SJSA1 (cell line): ENCODE measurements at regions not wholly inside any gene's neighbourhood (a gene's known extent, or its start where the extent isn't known, plus 50 kb on each side); places are given as distances from the start of the nearest gene placed in this dataset.

Experiments used
- DNase-seq, 2 experiments: peaks; one replicate each; pipeline ENCODE4 v3.0.0-alpha.2; 2015 to 2020; ENCODE audit warnings: low spot score in 2 of 2, low read depth in 1 of 2
- H3K27ac ChIP-seq: fragments of 250-450 bp; sonication (Bioruptor Pico); 2 replicates; pipeline ENCODE4 v1.5.1; 2020; ENCODE audit warnings: mild to moderate bottlenecking, moderate library complexity
- H3K27me3 ChIP-seq: fragments of 250-450 bp; sonication (Bioruptor Pico); replicated peaks from 2 replicates; pipeline ENCODE4 v1.5.1; 2020; ENCODE audit warnings: mild to moderate bottlenecking, moderate library complexity
- H3K36me3 ChIP-seq: fragments of 250-450 bp; sonication (Bioruptor Pico); 2 replicates; pipeline ENCODE4 v1.5.1; 2020; ENCODE audit warnings: mild to moderate bottlenecking
- H3K4me1 ChIP-seq: fragments of 250-450 bp; sonication (Bioruptor Pico); replicated peaks from 2 replicates; pipeline ENCODE4 v1.6.1; 2021; ENCODE audit warnings: mild to moderate bottlenecking
- H3K4me3 ChIP-seq: fragments of 250-450 bp; sonication (Bioruptor Pico); 2 replicates; pipeline ENCODE4 v1.5.1; 2020; ENCODE audit warnings: mild to moderate bottlenecking
- H3K9me3 ChIP-seq: fragments of 250-450 bp; sonication (Bioruptor Pico); replicated peaks from 2 replicates; pipeline ENCODE4 v1.5.1; 2020; ENCODE audit warnings: mild to moderate bottlenecking

DNA sequence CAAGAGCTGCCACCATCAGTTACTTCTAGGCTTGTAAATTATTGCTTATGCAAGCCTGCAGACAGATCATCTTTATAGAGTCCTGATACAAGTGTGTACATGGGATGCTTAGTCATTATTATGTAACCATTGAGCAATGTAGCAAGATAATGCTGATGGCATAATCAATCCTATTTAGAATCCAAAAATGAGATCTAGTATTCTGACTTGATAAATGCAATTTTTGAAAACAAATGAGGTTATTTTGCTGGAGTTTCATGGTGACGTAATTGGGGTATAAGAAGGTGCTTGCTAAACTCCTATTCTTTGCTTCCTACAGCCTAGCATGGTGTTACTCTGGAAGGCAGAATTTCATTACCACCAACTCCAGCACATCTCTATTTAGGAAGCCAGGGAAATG, 801.7 kb upstream of the PRMT6 start:
- Histone ChIP-seq H3K4me3 (no peak overlapping the region), H3K36me3 (no peaks in the 10 kb centered on the region), H3K9me3 (no peaks in the 10 kb centered on the region), H3K27me3 (no peaks in the 10 kb centered on the region), H3K27ac (no peak overlapping the region), H3K4me1 (no peaks in the 10 kb centered on the region)
- DNase-seq, result no peak

DNA sequence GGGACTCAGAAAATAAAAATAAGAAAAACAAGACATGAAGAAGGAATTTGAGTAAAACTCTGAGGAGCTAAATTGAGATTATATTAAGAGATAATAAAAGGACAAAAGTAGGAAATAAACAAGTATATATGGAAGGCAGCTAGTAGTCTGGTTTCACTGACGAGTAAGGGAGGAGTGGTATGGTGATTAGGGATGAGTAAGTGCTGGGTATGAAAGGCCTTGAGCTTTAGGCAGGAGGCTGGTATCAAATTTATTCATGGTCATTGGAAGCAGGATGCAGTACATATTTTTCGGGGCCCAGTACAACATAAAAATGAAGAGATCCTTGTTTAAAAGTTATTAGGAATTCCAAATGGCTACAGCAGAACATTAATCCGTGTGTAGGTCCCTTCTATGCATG, 789.7 kb upstream of the PRMT6 start:
- H3K4me3 ChIP-seq, result no peak overlapping the region
- no peaks in the 10 kb centered on the region for H3K27me3 ChIP-seq
- DNase-seq, result no peak
- no peaks in the 10 kb centered on the region for H3K36me3 ChIP-seq
- 0 out of 2 replicates have a peak, but pooled peaks cover 3% of the 10 kb centered on the region for H3K9me3 ChIP-seq
- H3K27ac ChIP-seq, result no peak overlapping the region
- no peaks in the 10 kb centered on the region for H3K4me1 ChIP-seq

DNA sequence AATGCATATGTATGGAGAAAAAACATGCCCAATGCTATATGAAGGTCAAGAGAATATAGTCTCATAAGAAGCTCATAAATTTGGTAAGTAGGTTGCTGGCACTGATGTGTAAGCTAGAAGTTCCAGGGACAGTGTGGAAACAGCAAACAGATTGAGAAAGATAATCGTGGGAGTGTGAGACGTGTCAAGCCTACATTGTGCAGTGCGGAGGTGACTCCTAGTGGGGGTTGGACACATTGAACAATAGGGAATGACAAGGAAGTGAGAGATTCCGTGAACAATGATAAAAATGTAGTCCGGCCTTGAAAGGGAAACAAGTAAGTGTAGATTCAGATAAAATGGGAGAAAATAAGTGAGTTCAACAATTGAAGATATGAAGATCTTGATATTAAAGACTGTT, 788.4 kb upstream of the PRMT6 start:
- DNase-seq, result no peak
- no peaks in the 10 kb centered on the region for H3K4me1 ChIP-seq

DNA sequence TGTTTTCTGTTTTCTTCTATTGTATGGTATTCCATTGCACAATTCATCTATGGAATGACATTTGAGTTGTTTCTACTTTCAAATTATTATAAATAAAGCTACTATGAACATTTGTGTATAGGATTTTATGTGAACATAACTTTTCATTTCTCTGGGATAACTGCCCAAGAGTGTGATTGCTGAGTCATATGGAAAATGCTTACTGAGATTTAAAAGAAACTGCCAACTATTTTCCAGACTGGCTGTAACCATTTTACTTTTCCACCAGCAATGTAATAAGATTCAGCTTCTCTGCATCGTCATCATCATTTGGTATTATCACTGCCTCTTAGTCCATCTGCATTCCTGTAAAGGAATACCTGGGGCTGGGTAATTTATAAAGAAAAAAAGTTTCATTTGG, 779.6 kb upstream of the PRMT6 start:
- no peak overlapping the region for H3K27ac ChIP-seq
- H3K36me3 ChIP-seq, result no peaks in the 10 kb centered on the region
- H3K4me1 ChIP-seq, result no peaks in the 10 kb centered on the region
- no peak overlapping the region for H3K4me3 ChIP-seq
- H3K9me3 ChIP-seq, result no peaks in the 10 kb centered on the region
- H3K27me3 ChIP-seq, result no peaks in the 10 kb centered on the region
- DNase-seq, result no peak

More for the DNA sequence above, 788.4 kb upstream of the PRMT6 start:
- Histone ChIP-seq H3K36me3 (no peaks in the 10 kb centered on the region), H3K9me3 (0 out of 2 replicates have a peak, but pooled peaks cover 3% of the 10 kb centered on the region), H3K27me3 (no peaks in the 10 kb centered on the region), H3K4me3 (no peak overlapping the region), H3K27ac (no peak overlapping the region)

DNA sequence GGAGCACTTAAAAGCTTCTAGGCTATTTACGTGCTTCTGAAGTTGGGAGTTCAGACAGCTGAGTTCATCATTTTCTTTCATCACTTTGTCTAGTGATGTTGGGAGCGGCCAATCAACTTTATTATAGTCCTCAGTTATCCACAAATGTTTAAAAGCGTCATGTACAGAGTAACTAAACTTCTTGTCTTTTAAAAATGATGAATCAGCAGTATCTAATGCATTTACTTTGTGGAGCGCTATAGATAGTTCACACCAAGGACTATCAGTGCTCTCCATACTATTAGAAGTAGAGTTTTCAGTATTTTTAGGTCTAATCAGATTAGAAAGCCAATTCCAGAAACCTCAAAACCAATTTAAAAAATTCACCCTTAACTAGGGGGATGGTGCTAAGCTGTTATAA, 778.7 kb upstream of the PRMT6 start:
- Histone ChIP-seq H3K9me3 (no peaks in the 10 kb centered on the region), H3K27ac (no peak overlapping the region), H3K4me1 (no peaks in the 10 kb centered on the region), H3K27me3 (no peaks in the 10 kb centered on the region), H3K4me3 (no peak overlapping the region), H3K36me3 (no peaks in the 10 kb centered on the region)
- no peak for DNase-seq

DNA sequence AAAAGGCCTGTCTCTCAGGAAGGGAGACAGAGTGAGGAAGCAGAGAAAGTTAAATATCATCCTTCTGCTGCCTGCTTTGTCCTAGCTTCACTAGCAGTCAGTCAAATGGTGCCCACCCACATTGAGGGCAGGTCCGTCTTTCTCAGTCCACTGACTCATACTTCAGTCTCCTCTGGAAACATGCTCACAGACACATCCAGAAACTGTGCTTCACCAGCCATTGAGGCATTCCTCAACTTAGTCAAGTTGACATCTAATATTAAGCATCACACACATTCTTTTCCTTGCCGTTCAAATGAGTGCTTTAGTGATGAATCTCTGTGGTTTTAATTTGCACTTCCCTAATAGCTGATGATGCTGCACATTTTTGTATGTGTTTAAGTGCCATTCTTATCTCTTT, 777.8 kb upstream of the PRMT6 start:
- no peak for DNase-seq
- H3K4me3 ChIP-seq, result no peak overlapping the region
- H3K27me3 ChIP-seq, result no peaks in the 10 kb centered on the region
- no peaks in the 10 kb centered on the region for H3K4me1 ChIP-seq
- H3K27ac ChIP-seq, result no peak overlapping the region
- H3K36me3 ChIP-seq, result no peaks in the 10 kb centered on the region
- no peaks in the 10 kb centered on the region for H3K9me3 ChIP-seq

DNA sequence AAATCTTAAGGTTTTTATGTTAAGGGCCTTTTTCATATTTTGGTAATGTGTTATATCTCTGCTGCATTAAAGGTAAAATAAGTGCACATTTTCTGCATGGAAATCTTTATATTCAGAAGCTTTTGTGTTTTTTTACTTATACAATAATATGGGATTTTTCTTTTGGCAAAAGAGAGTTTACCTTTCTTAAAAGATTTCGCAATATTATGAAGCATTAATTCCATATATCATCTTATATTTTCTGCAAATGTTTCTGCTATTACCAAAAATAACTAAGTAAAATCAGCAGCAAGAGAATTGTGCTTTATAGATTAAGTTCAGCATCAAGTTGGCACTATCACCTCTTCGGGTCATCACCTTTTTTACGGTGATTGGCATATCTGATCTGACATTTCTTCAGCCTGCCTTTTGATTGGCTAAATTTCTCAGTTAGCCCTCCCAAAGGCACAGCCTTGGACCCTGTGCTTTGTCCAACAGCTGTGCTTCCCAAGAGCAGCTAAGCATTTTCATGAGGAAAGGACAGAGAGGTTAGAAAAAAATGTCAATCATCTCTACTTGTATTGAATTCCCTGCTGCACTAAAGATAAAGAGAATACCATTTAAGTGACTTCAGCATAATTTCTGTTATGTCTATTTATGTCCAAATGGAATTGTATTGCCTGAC, 767.1 kb upstream of the PRMT6 start:
- Histone ChIP-seq H3K36me3 (no peaks in the 10 kb centered on the region), H3K4me1 (no peaks in the 10 kb centered on the region), H3K9me3 (0 out of 2 replicates have a peak, but pooled peaks cover 6% of the 10 kb centered on the region), H3K27ac (no peak overlapping the region), H3K27me3 (no peaks in the 10 kb centered on the region), H3K4me3 (no peak overlapping the region)
- no peak for DNase-seq

DNA sequence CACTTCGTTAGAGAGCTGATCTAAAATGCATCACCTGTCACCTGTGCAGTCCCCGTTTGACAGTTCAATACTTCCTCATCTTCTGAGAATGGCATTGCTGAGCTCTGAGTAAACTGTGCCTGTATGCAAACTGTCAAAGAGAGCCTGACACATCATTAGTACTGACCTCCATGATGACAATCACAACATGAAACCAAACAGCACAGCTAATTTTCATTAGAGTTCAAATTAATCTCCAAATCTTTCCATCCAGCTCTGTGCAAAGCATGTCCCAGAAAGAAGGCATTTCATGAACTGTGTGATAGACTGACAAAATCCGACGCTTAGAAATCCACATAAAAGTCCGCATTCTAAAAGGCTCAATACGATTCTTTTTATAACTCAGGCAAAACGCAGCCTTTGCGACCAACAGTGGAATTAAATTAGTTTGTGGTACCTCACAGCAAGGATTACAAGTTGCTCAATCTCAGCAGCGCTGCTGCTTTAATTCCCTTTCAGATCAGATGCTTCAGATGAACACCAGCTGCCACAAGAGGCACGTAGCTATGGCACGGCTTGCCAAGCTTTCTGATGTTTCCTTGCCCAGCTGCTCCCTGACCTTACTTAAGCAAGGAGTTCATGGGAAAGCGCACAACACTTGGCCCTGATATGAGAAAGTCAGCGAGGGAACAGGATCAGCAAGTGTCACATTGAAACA, 765.5 kb upstream of the PRMT6 start:
- H3K27me3 ChIP-seq, result no peaks in the 10 kb centered on the region
- peaks cover 7% of the 10 kb centered on the region; the same call in 1 of the 2 replicates for H3K9me3 ChIP-seq
- no peaks in the 10 kb centered on the region for H3K4me1 ChIP-seq
- H3K27ac ChIP-seq, result no peak overlapping the region
- H3K4me3 ChIP-seq, result no peak overlapping the region
- no peak for DNase-seq
- H3K36me3 ChIP-seq, result no peaks in the 10 kb centered on the region

DNA sequence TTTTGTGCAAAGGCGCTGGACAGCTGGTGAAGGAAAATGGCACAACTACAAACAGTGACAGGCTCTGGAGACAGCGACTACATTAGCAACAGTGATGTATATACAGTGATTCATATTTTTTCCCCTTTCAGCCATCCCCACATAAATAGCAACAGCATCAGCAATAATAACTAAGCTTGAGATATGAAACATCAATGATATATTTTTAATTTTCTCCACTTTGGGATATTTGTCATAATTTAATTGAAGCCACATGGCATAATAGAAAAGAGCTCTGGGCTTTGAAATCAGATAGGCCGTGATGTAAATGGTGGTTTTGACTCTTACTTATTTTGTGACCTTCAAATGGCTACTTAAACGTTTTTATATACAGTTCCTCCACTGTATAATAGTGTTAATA, 764.3 kb upstream of the PRMT6 start:
- DNase-seq, result no peak
- no peak overlapping the region for H3K27ac ChIP-seq
- no peaks in the 10 kb centered on the region for H3K4me1 ChIP-seq
- peaks cover 5% of the 10 kb centered on the region; the same call in 1 of the 2 replicates for H3K9me3 ChIP-seq
- no peaks in the 10 kb centered on the region for H3K36me3 ChIP-seq
- H3K27me3 ChIP-seq, result no peaks in the 10 kb centered on the region
- no peak overlapping the region for H3K4me3 ChIP-seq

DNA sequence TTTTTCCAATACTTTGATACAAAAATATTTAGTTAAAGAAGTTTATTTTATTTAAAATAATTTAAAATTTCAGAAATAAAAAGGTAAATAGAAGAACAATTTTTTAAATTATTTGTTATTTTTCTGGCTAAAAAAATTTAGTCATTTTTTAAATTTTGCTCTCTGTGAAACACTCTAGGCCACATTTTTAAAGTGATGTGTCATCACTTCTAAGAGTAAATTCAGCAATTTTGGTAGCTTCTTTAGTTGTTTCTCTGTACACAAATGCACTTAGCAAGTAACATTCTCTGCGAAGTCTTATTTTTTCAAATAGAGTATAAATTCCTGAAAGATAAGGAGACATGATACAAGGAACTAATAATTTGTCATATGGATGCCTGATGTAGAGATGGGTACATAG, 760.0 kb upstream of the PRMT6 start:
- Histone ChIP-seq H3K4me3 (no peak overlapping the region), H3K27ac (no peak overlapping the region), H3K9me3 (peaks cover 6% of the 10 kb centered on the region; the same call in 1 of the 2 replicates), H3K27me3 (no peaks in the 10 kb centered on the region), H3K4me1 (no peaks in the 10 kb centered on the region), H3K36me3 (no peaks in the 10 kb centered on the region)
- DNase-seq, result no peak

DNA sequence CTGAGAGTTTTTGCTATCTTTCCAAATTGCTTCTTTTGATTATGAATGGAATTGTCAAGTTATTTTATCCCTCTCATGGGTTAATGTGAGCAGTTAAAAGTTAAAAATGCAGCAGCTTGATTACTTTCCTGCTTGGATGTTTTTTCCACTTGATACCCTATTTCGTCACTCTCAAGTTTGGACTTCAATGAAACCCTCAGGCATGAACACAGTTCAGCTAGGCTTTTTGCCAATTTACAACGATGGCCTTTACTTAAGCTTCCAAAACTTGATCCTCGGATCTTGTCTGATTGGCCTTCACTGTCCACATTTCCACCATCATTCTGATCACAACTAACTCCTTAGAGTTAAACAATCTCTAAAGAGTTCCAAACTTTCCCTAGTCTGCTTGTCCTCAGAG, 752.4 kb upstream of the PRMT6 start:
- DNase-seq, result no peak
- Histone ChIP-seq H3K4me1 (no peaks in the 10 kb centered on the region), H3K4me3 (no peak overlapping the region), H3K27ac (no peak overlapping the region), H3K9me3 (peaks cover 8% of the 10 kb centered on the region), H3K36me3 (no peaks in the 10 kb centered on the region), H3K27me3 (no peaks in the 10 kb centered on the region)

DNA sequence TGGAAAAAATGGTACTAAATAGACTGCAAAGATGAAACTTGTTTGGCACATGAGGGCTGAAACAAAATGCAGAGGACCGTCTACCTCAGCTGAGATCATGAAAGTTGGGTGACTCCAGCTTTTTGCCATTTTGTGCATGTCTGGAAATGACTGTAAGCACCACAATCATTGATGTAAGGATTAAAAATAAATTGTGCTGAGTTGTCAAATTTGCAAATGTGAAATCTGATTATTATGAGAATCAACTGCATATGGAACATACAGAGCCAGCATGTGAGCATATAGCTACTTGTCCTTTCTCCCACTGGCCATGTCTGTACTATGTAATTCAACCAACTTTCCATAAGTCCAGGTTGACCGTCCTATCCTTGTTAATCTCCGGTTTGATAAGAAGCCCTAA, 736.9 kb upstream of the PRMT6 start:
- H3K9me3 ChIP-seq, result peaks cover 5% of the 10 kb centered on the region; the same call in 1 of the 2 replicates
- H3K4me3 ChIP-seq, result no peak overlapping the region
- no peaks in the 10 kb centered on the region for H3K27me3 ChIP-seq
- H3K4me1 ChIP-seq, result no peaks in the 10 kb centered on the region
- no peaks in the 10 kb centered on the region for H3K36me3 ChIP-seq
- H3K27ac ChIP-seq, result no peak overlapping the region
- DNase-seq, result no peak

DNA sequence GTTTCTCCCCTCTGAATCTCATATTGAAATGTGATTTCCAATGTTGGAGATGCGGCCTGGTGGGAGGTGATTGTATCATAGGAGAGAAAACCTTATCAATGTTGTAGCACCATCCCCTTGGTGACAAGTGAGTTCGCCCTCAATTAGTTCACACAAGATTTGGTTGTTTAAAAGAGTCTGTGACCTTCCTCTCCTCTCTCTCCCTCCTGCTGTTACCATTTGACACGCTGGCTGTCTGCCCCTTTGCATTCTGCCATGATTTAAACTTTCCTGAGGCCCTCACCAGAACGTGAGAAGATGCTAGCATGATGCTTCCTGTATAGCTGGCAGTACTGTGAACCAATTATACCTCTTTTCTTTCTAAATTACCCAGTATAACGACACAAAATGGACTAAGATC, 730.9 kb upstream of the PRMT6 start:
- Histone ChIP-seq H3K4me3 (no peak overlapping the region), H3K36me3 (no peaks in the 10 kb centered on the region), H3K4me1 (no peaks in the 10 kb centered on the region), H3K9me3 (no peaks in the 10 kb centered on the region), H3K27ac (no peak overlapping the region), H3K27me3 (no peaks in the 10 kb centered on the region)
- DNase-seq, result no peak

DNA sequence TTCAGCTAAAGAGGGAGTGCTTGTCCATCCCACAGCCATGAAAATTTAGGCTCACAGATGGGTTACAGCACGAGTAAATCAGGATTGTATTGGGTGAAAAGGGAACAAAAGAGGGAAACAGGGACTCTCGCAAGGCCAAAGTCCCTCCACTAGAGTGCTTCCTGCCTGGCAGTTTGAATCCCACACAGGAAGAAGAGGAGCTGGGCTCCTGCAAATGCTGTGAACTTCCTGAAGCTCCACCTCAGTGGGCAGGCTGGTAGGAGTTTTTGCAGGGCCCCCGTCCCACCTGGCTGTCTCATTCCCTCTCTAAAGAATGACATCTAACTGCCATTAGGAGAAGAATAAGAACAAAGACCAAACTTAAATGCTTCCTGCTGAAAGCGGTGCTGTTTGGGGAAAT, 712.0 kb upstream of the PRMT6 start:
- no peaks in the 10 kb centered on the region for H3K36me3 ChIP-seq
- H3K27me3 ChIP-seq, result no peaks in the 10 kb centered on the region
- no peak for DNase-seq
- no peaks in the 10 kb centered on the region for H3K4me1 ChIP-seq
- no peaks in the 10 kb centered on the region for H3K9me3 ChIP-seq
- no peak overlapping the region for H3K27ac ChIP-seq
- H3K4me3 ChIP-seq, result no peak overlapping the region
